Activated T-cell treated with anti-CD3 and anti-CD28 coated beads, Interleukin-2, amount 50 U/mL, for 72 hours (primary cell): ENCODE measurements at regions not wholly inside any gene's neighbourhood (a gene's known extent, or its start where the extent isn't known, plus 50 kb on each side); places are given as distances from the start of the nearest gene placed in this dataset.

Source experiments
- ATAC-seq, 2 donors: fragments of 150-1000 bp; cut with Tn5 transposase; replicated peaks in 1 of 2; 2 replicates each; pipeline ENCODE4 v1.10.0; 2021; ENCODE audit warnings: moderate library complexity in 2 of 2, mild to moderate bottlenecking in 1 of 2
- DNase-seq, 2 donors: peaks; one replicate each; pipeline ENCODE4 v3.0.0; 2021 to 2022; ENCODE audit warnings: mixed read lengths in 1 of 2
- H3K27ac Mint-ChIP-seq: one replicate; pipeline ENCODE4 v1.8.0; 2022; ENCODE audit warnings: mild to moderate bottlenecking, moderate library complexity, mixed read lengths
- H3K27me3 Mint-ChIP-seq: one replicate; pipeline ENCODE4 v1.8.0; 2022; ENCODE audit warnings: low read depth, mixed read lengths
- H3K36me3 Mint-ChIP-seq, 2 donors: one replicate each; pipeline ENCODE4 v1.8.0; 2022; ENCODE audit warnings: mixed read lengths in 2 of 2, mild to moderate bottlenecking in 1 of 2; ENCODE audit not compliant: insufficient read depth in 2 of 2
- H3K4me1 Mint-ChIP-seq: one replicate; pipeline ENCODE4 v1.8.0; 2022; ENCODE audit warnings: low read depth, mixed read lengths
- H3K4me3 Mint-ChIP-seq, 2 donors: one replicate each; pipeline ENCODE4 v1.8.0; 2022; ENCODE audit warnings: mild to moderate bottlenecking in 2 of 2, mixed read lengths in 2 of 2, moderate library complexity in 2 of 2
- H3K9me3 Mint-ChIP-seq, 2 donors: one replicate each; pipeline ENCODE4 v1.8.0; 2022; ENCODE audit warnings: mixed read lengths in 2 of 2

DNA sequence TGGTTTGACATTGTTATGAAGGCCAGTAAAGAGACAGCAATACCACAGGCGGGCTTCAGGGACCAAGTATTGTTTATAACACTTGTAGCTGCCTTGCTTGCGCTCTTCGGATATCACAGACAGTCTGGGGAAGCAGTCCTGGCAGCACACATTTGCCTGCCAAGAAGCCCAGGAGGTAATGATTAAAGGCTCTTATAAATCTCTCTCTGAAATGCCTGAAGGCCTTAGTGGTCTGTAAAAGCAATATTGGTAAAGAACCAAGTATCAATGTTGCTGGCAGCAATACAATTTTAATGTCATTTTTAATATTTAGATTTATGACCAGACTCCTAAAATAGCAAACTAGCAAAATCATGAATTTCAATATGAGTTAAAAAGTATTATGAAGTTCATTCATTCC lies 1312.4 kb downstream of the PCDH9 start:
- no peak for ATAC-seq

DNA sequence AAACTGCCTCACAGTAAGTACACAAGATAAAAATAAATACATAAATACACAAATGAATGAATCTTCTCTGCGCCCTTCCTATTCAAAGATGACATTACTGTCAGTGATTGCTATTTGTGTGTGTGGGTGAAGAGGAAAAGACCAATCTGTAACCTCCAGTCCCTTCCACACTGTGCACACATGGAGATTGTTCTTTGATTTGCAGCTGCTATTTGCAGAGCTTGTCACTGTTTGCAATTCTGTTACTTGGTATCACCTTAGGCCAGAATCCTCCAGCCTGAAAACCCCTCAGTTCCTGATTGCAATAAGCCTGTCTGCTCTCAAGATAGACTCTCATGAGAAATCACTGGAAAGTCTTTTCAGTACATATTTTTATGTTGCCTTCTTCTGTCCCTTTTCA lies 1314.9 kb downstream of the PCDH9 start:
- DNase-seq (no peak), ATAC-seq (no peak)
- H3K9me3 Mint-ChIP-seq, result peaks cover 6 to 8% of the 10 kb centered on the region in 2 donors
- H3K4me3 Mint-ChIP-seq, result no peak overlapping the region
- no peaks in the 10 kb centered on the region for H3K4me1 Mint-ChIP-seq
- H3K27ac Mint-ChIP-seq, result no peak overlapping the region
- H3K27me3 Mint-ChIP-seq, result no peaks in the 10 kb centered on the region
- peaks cover 0 to 2% of the 10 kb centered on the region in 2 donors for H3K36me3 Mint-ChIP-seq

More for the DNA sequence above, 1312.4 kb downstream of the PCDH9 start:
- H3K9me3 Mint-ChIP-seq, result peaks cover 5 to 8% of the 10 kb centered on the region in 2 donors
- H3K4me3 Mint-ChIP-seq, result no peak overlapping the region
- H3K36me3 Mint-ChIP-seq, result peaks cover 0 to 2% of the 10 kb centered on the region in 2 donors
- H3K27ac Mint-ChIP-seq, result no peak overlapping the region
- no peak for DNase-seq
- no peaks in the 10 kb centered on the region for H3K4me1 Mint-ChIP-seq
- no peaks in the 10 kb centered on the region for H3K27me3 Mint-ChIP-seq

DNA sequence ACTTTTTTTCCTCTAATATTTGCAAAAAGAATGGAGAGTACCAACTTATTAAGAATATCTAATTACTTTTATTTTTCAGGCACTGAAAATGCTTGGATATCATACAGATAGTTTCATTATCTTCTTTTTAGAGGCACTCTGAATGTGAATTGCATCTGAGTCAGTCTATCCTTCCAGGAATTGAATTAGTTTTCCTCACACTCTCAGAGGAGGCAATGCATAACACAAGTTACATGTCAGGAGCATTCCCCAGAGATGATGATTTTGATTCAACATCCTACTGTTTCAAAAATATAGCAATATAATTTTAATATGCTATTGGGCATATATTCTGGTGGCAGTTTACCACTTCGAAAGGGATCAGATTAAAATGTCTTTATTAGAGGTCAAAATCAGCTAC lies 1315.4 kb downstream of the PCDH9 start:
- no peaks in the 10 kb centered on the region for H3K4me1 Mint-ChIP-seq
- DNase-seq, result no peak
- H3K36me3 Mint-ChIP-seq, result peaks cover 0 to 5% of the 10 kb centered on the region in 2 donors
- H3K27me3 Mint-ChIP-seq, result no peaks in the 10 kb centered on the region
- no peak for ATAC-seq
- H3K9me3 Mint-ChIP-seq, result peaks cover 6 to 8% of the 10 kb centered on the region in 2 donors
- H3K27ac Mint-ChIP-seq, result no peak overlapping the region
- H3K4me3 Mint-ChIP-seq, result no peak overlapping the region

DNA sequence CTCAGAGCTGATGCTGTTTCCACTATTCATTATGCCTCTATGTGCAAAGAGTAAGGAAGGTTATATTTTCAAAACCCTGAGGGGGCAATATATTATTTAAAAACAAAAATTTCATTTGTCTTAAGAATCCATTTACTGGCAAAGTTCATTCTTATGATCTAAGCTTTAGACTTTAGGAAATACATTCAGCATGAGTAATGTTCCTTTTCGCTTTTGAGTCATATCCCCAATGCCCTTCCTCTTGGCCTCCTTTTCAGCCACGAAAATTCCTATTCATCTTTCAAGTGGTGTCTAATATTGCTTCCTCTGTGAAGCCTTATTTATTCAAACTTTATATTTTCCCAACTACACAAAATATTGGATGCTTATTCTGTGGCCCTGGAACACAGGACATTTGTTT lies 1317.0 kb downstream of the PCDH9 start:
- DNase-seq, result no peak
- peaks cover 9 to 13% of the 10 kb centered on the region in 2 donors for H3K9me3 Mint-ChIP-seq
- no peak for ATAC-seq
- no peak overlapping the region for H3K4me3 Mint-ChIP-seq
- H3K27me3 Mint-ChIP-seq, result no peaks in the 10 kb centered on the region
- H3K4me1 Mint-ChIP-seq, result no peaks in the 10 kb centered on the region
- H3K27ac Mint-ChIP-seq, result no peak overlapping the region
- H3K36me3 Mint-ChIP-seq, result peaks cover 0 to 7% of the 10 kb centered on the region in 2 donors

DNA sequence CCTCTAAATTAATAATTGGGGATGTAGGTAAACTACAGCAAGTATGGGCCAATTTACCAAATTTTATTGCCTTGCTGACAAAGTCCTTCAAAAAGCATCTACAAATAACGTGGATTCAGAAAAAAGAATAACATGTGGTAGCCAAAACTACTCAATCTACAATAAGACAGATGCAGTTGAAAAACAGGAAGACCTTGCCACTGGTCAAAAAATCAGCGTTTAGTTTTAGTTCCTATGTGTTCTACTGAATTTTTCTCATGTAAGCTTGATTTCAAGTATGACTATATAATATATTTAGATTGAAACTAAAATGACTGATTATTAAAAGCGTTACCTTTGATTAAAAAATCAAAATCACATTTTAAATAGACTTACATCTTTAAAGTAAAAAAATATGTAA lies 1317.6 kb downstream of the PCDH9 start:
- Mint-ChIP-seq H3K4me3 (no peak overlapping the region), H3K27ac (no peak overlapping the region), H3K9me3 (peaks cover 6 to 13% of the 10 kb centered on the region in 2 donors), H3K27me3 (no peaks in the 10 kb centered on the region), H3K4me1 (no peaks in the 10 kb centered on the region), H3K36me3 (peaks cover 0 to 6% of the 10 kb centered on the region in 2 donors)
- DNase-seq, result no peak
- ATAC-seq, result no peak

DNA sequence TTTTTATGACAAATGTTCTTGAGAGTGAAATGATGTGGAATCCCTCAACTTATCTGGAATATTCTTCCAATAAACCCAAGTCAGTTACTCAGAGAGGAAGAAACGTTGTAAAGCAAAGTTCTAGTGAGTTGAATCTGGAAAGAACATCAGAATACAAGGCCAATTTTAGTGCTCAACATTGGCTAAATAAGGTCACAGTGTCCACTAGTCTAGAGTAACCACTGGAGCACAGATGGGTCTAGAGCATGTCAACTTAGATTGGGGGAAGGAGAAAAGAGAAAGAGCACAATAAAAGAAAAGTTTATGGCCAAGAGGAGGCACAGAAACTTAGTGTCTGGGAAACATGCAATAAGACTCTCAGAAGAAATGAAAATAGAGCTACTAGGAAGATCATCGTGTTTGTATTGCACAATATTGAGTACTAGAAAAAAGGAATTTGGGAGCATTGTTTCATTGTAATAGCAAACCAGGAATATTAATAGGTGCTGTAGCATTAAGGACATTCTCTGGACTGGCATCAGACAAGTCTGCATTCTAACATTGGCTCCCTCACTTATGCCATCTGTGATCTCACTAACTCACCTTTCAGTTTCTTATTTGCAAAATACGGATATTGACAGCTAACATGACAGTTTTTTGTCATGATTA lies 1318.5 kb downstream of the PCDH9 start:
- Mint-ChIP-seq H3K4me1 (no peaks in the 10 kb centered on the region), H3K27me3 (no peaks in the 10 kb centered on the region), H3K36me3 (peaks cover 0 to 6% of the 10 kb centered on the region in 2 donors), H3K27ac (no peak overlapping the region), H3K4me3 (no peak overlapping the region), H3K9me3 (peaks cover 9 to 17% of the 10 kb centered on the region in 2 donors)
- DNase-seq (no peak), ATAC-seq (no peak)

DNA sequence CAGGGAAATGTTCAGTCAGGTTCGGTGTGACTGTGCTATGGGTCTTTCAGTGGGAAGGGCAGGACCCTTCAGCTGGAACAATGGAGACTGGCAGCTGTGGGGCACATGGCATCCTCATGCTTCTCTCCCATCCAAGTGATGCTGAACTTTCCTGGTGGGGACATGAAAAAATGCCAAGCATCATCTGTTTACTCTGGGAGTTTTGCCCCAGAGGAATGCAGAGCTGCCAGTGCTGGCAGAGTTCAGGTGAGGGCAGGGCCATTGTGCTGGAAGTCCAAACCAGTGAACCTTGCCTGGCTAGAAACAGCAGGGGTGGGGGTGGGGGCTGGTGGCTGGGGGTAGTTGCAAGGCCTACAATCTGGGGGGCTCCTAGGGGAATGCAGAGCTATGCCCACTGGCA lies 1320.6 kb downstream of the PCDH9 start:
- H3K27me3 Mint-ChIP-seq, result no peaks in the 10 kb centered on the region
- peaks cover 13 to 17% of the 10 kb centered on the region in 2 donors for H3K9me3 Mint-ChIP-seq
- no peak overlapping the region for H3K27ac Mint-ChIP-seq
- DNase-seq (no peak), ATAC-seq (no peak)
- peaks cover 0 to 6% of the 10 kb centered on the region in 2 donors for H3K36me3 Mint-ChIP-seq
- no peak overlapping the region for H3K4me3 Mint-ChIP-seq
- H3K4me1 Mint-ChIP-seq, result no peaks in the 10 kb centered on the region

DNA sequence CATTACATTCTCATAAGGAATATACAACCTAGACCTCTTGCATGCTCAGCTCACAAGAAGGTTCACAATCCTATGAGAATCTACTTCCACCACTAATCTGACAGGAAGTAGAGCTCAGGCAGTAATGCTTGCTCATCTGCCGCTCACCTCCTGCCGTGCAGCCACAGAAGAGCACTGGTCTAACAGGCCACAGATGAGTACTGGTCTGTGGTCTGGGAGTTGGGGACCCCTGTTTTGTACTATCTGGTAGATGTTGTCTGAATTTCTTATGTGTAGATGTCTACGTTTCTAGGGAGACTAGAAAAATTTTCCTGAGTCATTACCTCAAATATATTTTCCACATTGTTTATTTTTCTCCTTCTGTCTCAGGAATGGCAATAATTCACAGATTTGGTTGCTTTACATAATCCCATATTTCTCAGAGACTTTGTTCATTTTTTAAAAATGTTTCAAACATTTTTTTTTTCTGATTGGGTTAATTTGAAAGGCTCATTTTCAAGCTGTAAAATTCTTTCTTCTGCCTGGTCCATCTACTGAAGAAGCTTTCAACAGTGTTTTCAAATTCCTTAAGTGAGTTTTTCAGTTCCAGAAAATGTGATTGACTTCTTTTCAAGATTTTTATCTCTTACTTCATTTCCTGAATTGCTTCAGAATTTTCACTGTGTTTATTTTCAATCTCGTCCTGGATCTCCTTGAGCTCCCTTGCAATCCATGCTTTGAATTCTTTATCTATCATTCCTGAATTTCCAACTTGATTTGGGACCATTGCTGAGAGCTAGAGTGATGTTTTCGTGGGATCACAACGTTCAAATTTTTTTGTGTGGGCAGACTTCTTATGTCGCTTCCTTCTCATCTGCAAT lies 1322.2 kb downstream of the PCDH9 start:
- no peaks in the 10 kb centered on the region for H3K27me3 Mint-ChIP-seq
- ATAC-seq (no peak), DNase-seq (no peak)
- H3K27ac Mint-ChIP-seq, result no peak overlapping the region
- no peaks in the 10 kb centered on the region for H3K4me1 Mint-ChIP-seq
- H3K9me3 Mint-ChIP-seq, result peaks cover 13 to 17% of the 10 kb centered on the region in 2 donors
- no peak overlapping the region for H3K4me3 Mint-ChIP-seq
- peaks cover 0 to 6% of the 10 kb centered on the region in 2 donors for H3K36me3 Mint-ChIP-seq

DNA sequence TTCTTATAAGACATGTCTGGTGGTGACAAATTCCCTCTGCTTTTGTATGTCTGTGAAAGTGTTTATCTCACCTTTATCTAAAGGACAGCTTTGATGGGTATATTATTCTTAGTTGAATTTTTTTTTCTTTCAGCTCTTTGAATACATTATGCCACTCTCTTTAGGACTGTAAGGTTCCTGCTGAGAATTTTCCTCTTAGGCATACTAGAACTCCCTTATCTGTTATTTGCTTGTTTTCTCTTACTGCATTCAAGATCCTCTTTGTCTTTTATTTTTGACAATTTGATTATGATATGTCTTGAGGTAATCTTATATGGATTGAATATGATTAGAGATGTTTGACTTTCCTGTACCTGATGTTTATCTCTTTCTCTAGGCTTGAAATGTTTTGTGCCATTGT lies 1328.4 kb downstream of the PCDH9 start:
- H3K27me3 Mint-ChIP-seq, result no peaks in the 10 kb centered on the region

DNA sequence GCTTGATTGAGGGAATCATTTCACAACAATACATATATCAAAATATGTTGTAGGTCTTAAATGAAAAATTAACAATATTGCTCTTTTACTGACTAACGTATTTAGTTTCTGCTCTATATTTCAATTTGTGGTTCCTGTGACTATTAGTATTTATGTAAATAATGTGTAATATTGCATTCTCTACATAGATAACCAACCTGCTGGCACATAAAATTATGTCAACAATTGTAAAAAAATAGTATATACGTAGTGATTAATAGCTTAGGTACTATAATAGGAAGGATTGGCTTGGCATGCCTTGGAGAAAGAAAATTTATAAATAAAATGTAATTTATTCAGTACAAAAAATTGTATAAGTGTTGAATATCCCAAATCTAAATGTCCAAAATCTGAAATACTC lies 1336.1 kb downstream of the PCDH9 start:
- H3K27me3 Mint-ChIP-seq, result no peaks in the 10 kb centered on the region
- no peaks in the 10 kb centered on the region for H3K36me3 Mint-ChIP-seq
- H3K9me3 Mint-ChIP-seq, result peaks cover 0 to 4% of the 10 kb centered on the region in 2 donors
- no peaks in the 10 kb centered on the region for H3K4me1 Mint-ChIP-seq
- DNase-seq (no peak), ATAC-seq (no peak)
- no peak overlapping the region for H3K27ac Mint-ChIP-seq
- no peak overlapping the region for H3K4me3 Mint-ChIP-seq

More for the DNA sequence above, 1328.4 kb downstream of the PCDH9 start:
- ATAC-seq, result no peak
- Mint-ChIP-seq H3K4me3 (no peak overlapping the region), H3K36me3 (no peaks in the 10 kb centered on the region), H3K4me1 (no peaks in the 10 kb centered on the region), H3K9me3 (peaks cover 6 to 11% of the 10 kb centered on the region in 2 donors), H3K27ac (no peak overlapping the region)
- DNase-seq, result no peak

DNA sequence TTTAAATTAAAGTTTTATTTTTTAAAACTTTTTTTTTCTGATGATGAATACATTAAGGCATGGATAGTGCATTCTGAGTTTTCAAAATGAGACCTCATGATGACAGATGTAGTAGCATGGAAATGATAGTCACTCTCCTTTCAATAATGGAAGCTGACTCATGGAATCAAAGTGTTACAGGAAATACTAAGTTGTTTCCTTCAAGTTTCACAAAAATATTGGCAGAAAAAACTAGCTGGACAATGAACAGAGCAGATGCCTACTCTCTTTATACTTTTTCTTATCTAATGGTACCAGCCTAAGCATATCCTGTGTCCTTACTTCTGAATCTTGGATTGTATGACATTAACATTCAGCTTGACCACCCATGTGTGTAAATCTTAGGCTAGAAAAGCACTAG lies 1337.3 kb downstream of the PCDH9 start:
- no peak overlapping the region for H3K27ac Mint-ChIP-seq
- H3K27me3 Mint-ChIP-seq, result no peaks in the 10 kb centered on the region
- DNase-seq (no peak), ATAC-seq (no peak)
- no peaks in the 10 kb centered on the region for H3K4me1 Mint-ChIP-seq
- H3K4me3 Mint-ChIP-seq, result no peak overlapping the region
- H3K36me3 Mint-ChIP-seq, result no peaks in the 10 kb centered on the region
- peaks cover 0 to 5% of the 10 kb centered on the region in 2 donors for H3K9me3 Mint-ChIP-seq

DNA sequence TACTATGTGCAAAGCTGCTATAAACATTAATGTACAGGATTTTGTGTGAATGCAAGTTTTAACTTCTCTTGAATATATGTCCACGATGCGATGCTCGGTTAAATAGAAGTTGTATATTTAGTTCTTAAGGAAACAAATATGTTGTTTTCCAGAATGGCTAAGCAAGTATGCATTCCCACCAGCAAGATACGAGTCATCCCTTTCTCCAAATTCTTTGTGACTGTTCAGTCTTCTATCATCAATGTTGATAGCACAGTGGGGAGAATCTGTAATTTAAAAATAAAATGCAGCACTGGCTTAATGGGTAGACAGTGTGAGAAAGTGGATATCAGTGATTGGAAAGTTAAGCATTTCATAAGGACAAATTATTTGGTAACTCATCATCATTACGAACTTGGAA lies 1340.8 kb downstream of the PCDH9 start:
- H3K4me3 Mint-ChIP-seq, result no peak overlapping the region
- DNase-seq (no peak), ATAC-seq (no peak)
- no peaks in the 10 kb centered on the region for H3K36me3 Mint-ChIP-seq
- no peaks in the 10 kb centered on the region for H3K4me1 Mint-ChIP-seq
- no peaks in the 10 kb centered on the region for H3K27me3 Mint-ChIP-seq
- H3K27ac Mint-ChIP-seq, result no peak overlapping the region
- peaks cover 1 to 7% of the 10 kb centered on the region in 2 donors for H3K9me3 Mint-ChIP-seq

DNA sequence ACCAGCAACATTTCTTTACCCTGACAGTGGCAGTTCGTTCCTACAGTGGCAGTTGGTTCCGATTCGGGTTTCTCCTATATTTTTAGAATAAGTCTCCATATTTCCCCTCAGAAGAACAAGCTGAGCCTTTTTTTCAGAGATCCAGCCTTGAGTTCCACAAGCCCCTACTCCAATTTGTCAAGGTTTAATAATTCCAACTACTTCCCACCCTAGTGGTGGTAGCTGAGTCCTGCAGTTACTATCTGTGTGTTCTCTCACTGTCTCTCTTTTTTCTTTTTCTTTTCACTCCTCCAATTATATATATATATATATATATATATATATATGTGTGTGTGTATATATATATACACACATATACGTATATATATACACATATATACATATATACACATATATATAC lies 1347.3 kb downstream of the PCDH9 start:
- Mint-ChIP-seq H3K36me3 (no peaks in the 10 kb centered on the region), H3K4me3 (no peak overlapping the region), H3K27ac (no peak overlapping the region), H3K27me3 (no peaks in the 10 kb centered on the region), H3K9me3 (peaks cover 3 to 6% of the 10 kb centered on the region in 2 donors), H3K4me1 (no peaks in the 10 kb centered on the region)
- no peak for DNase-seq
- ATAC-seq, result no peak
